Large intestine (tissue), 3 donors: ENCODE measurements at regions not wholly inside any gene's neighbourhood (a gene's known extent, or its start where the extent isn't known, plus 50 kb on each side); places are given as distances from the start of the nearest gene placed in this dataset.
A peak's percentile ranks its signal among the peaks of the same experiment; 100 is the strongest.
"Not testable (repeated sequence)": the region's sequence is repeated elsewhere in the genome, so short reads cannot be mapped to it uniquely, and the experiment has no call there.

Source experiments
- DNase-seq, 2 donors: peaks; one replicate each; pipeline versions ENCODE4 v3.0.0 to v3.0.0-alpha.2; 2013
- H3K27ac ChIP-seq: one replicate; pipeline ENCODE4 v1.5.1; 2013; ENCODE audit warnings: low read length
- H3K27me3 ChIP-seq: 2 replicates; pipeline ENCODE4 v1.6.1; 2013; ENCODE audit warnings: low read length; ENCODE audit not compliant: control insufficient read depth, insufficient read depth
- H3K36me3 ChIP-seq: 2 replicates; pipeline ENCODE4 v1.6.1; 2013; ENCODE audit warnings: low read length; ENCODE audit not compliant: control insufficient read depth, insufficient read depth
- H3K4me1 ChIP-seq: one replicate; pipeline ENCODE4 v1.6.1; 2013; ENCODE audit warnings: low read length; ENCODE audit not compliant: control insufficient read depth, insufficient read depth
- H3K4me3 ChIP-seq: one replicate; pipeline ENCODE4 v1.5.1; 2013; ENCODE audit warnings: low read length
- H3K9me3 ChIP-seq: one replicate; pipeline ENCODE4 v1.6.1; 2013; ENCODE audit warnings: mild to moderate bottlenecking, low read depth, low read length, moderate library complexity; ENCODE audit not compliant: control insufficient read depth
- WGBS: methylation state at CpG from one replicate; pipeline ENCODE4 v1.1.5; 2013; ENCODE audit warnings: low lambda C conversion rate; ENCODE audit not compliant: insufficient coverage; 5-methylcytosine and 5-hydroxymethylcytosine counted together

DNA sequence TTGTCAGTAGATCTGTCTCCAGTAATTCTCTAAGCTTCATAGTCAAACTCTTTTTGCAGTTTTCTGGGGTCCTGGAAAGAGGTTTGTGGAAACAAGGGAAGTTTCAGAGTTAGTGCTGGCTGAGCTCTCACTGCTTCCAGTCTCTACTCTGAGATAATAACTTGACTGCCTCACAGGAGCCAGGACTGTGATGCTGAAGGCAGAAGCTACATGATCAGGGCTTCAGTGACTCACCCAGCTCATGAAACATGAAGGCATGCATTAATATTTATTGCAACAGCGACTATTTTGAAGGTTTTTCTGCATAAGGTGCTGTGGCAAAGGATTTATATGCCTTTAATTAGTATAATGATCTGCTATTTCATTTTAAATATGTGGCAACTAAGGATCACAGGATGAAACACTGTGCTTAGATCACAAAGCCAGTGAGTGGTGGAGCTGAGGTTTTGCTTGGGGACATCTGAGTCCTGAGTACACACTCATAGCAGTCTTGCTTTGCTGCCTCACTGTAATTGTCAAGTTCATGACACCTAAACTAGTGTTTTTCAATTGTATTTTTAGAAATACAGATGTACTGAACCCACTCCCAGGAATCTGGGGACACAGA, 448.4 kb upstream of the GCFC2 start:
- no peak overlapping the region for H3K4me3 ChIP-seq
- H3K27me3 ChIP-seq = no peaks in the 10 kb centered on the region
- H3K27ac ChIP-seq = no peak overlapping the region
- no peaks in the 10 kb centered on the region for H3K36me3 ChIP-seq
- no peak for DNase-seq
- H3K9me3 ChIP-seq = no peaks in the 10 kb centered on the region
- WGBS = no CpG with 5 or more reads among the region's 1 CpG
- no peaks in the 10 kb centered on the region for H3K4me1 ChIP-seq

DNA sequence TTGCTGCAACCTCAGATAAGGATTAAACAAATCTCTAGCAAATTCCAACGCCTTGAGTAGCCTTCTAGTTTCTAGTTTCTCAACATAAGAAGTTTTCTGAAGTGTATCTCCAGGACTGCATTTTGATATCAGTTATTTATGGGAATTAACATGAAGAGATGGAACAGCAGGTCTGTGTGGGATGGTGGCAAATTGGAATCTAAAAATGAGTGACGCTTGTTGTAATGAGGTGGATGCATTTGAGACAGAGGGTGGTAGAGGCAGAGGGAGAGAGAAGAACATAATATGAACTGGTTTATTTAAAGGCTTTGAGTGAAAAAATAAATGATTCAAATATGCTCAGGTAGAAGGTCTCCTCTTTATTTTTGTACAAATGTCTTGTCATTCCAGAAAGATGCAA, 446.8 kb upstream of the GCFC2 start:
- no peaks in the 10 kb centered on the region for H3K27me3 ChIP-seq
- DNase-seq = no peak
- H3K4me3 ChIP-seq = no peak overlapping the region
- no peaks in the 10 kb centered on the region for H3K4me1 ChIP-seq
- no peaks in the 10 kb centered on the region for H3K9me3 ChIP-seq
- H3K27ac ChIP-seq = no peak overlapping the region
- H3K36me3 ChIP-seq = no peaks in the 10 kb centered on the region
- WGBS = 70% methylated on average over 2 of the region's 2 CpGs

DNA sequence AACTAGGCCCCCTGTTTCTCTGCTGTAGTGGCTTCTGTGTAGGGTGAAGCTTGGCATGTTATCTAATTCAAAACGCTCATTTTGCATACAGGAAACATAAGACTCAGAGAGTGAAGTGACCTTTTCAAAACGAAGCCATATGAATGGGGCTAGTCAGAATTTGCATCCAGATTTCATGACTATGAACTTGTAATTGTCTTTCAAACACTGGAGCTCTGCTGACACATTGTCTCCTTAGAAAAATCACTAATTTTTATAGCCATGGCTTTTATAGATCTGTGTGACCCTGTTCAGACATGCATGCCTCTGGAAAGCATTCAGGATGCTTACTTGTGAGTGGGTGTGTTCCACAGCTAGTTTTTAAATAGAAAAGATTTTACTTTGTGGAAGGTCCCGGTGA, 444.3 kb upstream of the GCFC2 start:
- no peak for DNase-seq
- Histone ChIP-seq H3K27me3 (no peaks in the 10 kb centered on the region), H3K9me3 (no peaks in the 10 kb centered on the region), H3K36me3 (no peaks in the 10 kb centered on the region), H3K4me3 (no peak overlapping the region), H3K27ac (no peak overlapping the region), H3K4me1 (no peaks in the 10 kb centered on the region)
- no CpG with 5 or more reads among the region's 3 CpGs for WGBS

DNA sequence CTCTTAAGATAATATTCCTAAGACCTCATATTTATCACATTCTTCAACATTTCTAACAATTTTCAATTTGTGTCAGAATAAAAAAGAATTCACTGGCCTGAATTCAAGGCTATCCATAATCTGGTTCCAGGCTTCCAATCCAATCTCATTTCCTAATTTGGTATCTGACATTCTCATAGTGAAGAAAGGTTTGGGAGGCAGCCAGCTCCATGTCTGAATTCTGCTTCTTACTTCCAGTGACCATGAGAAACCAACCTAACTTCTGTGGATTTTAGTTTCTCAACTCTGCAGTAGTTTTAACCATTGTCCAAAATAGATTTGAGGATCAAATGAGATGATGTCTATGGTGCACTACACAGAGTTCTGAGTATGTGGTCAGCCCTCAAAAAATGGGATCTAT, 439.1 kb upstream of the GCFC2 start:
- H3K36me3 ChIP-seq = no peaks in the 10 kb centered on the region
- no peak overlapping the region for H3K4me3 ChIP-seq
- H3K4me1 ChIP-seq = no peaks in the 10 kb centered on the region
- no peaks in the 10 kb centered on the region for H3K27me3 ChIP-seq
- DNase-seq = no peak
- no peak overlapping the region for H3K27ac ChIP-seq
- no peaks in the 10 kb centered on the region for H3K9me3 ChIP-seq

DNA sequence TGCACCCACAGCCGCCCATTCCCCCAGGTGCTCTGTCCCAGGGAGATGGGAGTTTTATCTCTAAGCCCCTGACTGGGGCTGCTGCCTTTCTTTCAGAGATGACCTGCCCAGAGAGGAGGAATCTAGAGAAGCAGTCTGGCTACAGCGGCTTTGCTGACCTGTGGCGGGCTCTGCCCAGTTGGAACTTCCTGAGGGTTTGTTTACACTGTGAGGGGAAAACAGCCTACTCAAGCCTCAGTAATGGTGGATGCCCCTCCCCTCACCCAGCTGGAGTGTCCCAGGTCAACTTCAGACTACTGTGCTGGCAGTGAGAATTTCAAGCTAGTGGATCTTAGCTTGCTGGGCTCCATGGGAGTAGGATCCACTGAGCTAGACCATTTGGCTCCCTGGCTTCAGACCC, 428.6 kb upstream of the GCFC2 start:
- not testable (repeated sequence) for H3K4me1 ChIP-seq, DNase-seq
- no CpG with 5 or more reads among the region's 3 CpGs for WGBS

DNA sequence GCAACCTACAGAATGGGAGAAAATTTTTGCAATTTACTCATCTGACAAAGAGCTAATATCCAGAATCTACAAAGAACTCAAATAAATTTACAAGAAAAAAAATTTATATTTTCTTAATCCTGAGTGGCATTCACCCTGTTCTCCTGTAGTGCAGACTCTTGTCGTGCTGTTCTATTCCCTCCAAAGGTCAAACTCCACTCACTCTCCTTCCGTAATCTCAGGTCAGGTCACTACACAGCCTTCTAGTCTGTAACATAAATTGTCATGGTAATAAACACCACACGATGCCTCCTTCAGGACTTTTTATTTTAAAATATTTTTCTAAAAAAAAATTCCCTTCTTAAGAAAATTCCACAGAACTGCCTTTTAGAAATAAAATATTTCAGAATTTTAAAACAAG, 417.9 kb upstream of the GCFC2 start:
- 12% methylated on average over 2 of the region's 3 CpGs for WGBS
- Histone ChIP-seq H3K27ac (peak overlapping the region; percentile 79), H3K4me3 (no peak overlapping the region), H3K4me1 (peaks cover 6% of the 10 kb centered on the region), H3K36me3 (no peaks in the 10 kb centered on the region), H3K9me3 (no peaks in the 10 kb centered on the region), H3K27me3 (no peaks in the 10 kb centered on the region)
- peak; percentile 61 to 79 for DNase-seq

More for the DNA sequence above, 428.6 kb upstream of the GCFC2 start:
- not testable (repeated sequence) for H3K9me3 ChIP-seq, H3K36me3 ChIP-seq, H3K27ac ChIP-seq, H3K4me3 ChIP-seq, H3K27me3 ChIP-seq

DNA sequence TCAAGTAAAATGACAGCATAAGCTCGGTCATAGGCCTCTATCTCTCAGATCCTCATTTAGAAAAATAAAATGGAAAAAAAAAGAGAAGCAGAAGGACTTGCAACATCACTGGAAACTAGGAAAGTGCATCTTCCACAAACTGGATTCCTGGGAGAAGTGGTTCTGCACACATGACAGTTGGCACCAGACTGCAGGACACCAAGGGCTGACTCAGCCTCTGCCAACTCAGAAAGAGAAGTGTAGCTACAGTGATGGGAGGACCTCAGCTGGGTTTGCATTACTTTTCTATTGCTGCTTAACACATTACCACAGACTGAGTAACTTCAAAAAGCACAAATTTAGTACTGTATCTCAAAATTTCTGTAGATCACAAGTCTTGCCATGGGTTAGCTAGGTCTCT, 409.5 kb upstream of the GCFC2 start:
- no peak for DNase-seq
- no peaks in the 10 kb centered on the region for H3K4me1 ChIP-seq
- WGBS = 71% methylated on average over 1 of the region's 1 CpG
- H3K9me3 ChIP-seq = no peaks in the 10 kb centered on the region
- no peak overlapping the region for H3K27ac ChIP-seq
- no peaks in the 10 kb centered on the region for H3K36me3 ChIP-seq
- no peaks in the 10 kb centered on the region for H3K27me3 ChIP-seq
- H3K4me3 ChIP-seq = no peak overlapping the region

DNA sequence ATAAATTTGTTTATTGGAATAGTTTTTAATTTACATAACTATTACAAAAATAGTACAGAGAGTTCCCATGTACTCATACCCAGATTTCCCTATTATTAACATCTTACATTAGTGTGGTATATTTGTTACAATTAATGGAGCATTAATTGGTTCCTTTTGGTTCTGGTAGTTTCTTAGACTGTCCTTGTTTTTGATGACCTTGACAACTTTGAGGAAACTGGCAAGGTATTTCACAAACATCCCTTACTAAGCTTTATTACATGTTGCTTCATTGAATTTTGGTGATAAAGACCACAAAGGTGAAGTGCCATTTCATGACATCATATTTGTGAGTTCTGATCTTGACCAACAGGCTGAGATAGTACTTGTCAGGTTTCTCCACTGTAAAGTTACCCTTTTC, 379.0 kb upstream of the GCFC2 start:
- Histone ChIP-seq H3K27ac (no peak overlapping the region), H3K4me1 (no peaks in the 10 kb centered on the region), H3K27me3 (no peaks in the 10 kb centered on the region), H3K36me3 (no peaks in the 10 kb centered on the region), H3K4me3 (no peak overlapping the region), H3K9me3 (no peaks in the 10 kb centered on the region)
- no peak for DNase-seq

DNA sequence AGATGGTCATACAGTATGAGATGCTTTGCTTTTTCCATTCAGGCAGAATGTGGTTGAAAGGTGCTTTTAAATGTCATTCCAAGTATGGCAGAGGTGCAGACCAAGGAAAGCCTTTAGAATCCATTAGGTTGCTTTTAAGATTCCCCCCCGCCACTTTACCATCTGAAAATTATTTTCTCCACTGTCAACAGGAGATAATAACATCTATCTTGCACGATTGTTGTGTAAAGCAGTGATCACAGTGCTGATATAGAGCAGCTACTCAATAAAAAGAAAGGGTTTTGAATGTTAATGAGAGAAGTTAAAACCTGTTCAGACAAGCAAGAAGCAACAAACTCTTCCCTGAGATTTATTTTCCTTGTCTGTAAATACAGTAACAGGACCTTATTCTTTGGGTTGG, 372.5 kb upstream of the GCFC2 start:
- no peaks in the 10 kb centered on the region for H3K36me3 ChIP-seq
- no CpG with 5 or more reads among the region's 2 CpGs for WGBS

DNA sequence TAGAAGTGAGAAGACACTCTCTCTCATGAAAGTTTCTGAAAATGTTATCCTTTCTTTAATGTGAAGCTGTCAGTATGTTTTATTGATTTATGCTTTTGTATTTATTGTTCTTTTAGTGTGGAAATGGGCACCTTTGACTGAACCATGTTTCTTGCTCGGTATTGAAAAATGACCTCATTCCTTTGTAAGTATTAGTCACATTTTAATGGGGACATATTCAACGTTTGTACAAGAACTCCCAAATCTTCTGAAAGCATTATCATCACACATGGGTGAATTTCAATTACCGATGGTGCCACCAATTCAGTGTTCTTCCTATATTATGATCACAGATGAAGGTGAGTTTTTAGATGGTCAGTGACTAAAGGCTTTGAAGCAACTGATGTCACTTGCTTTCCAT, 371.8 kb upstream of the GCFC2 start:
- DNase-seq = no peak
- Histone ChIP-seq H3K9me3 (no peaks in the 10 kb centered on the region), H3K36me3 (no peaks in the 10 kb centered on the region), H3K27me3 (no peaks in the 10 kb centered on the region), H3K27ac (no peak overlapping the region), H3K4me3 (no peak overlapping the region), H3K4me1 (no peaks in the 10 kb centered on the region)
- 80% methylated on average over 1 of the region's 3 CpGs for WGBS

More for the DNA sequence above, 372.5 kb upstream of the GCFC2 start:
- H3K27ac ChIP-seq = no peak overlapping the region
- no peaks in the 10 kb centered on the region for H3K27me3 ChIP-seq
- no peaks in the 10 kb centered on the region for H3K9me3 ChIP-seq
- no peak for DNase-seq
- H3K4me3 ChIP-seq = no peak overlapping the region
- no peaks in the 10 kb centered on the region for H3K4me1 ChIP-seq

DNA sequence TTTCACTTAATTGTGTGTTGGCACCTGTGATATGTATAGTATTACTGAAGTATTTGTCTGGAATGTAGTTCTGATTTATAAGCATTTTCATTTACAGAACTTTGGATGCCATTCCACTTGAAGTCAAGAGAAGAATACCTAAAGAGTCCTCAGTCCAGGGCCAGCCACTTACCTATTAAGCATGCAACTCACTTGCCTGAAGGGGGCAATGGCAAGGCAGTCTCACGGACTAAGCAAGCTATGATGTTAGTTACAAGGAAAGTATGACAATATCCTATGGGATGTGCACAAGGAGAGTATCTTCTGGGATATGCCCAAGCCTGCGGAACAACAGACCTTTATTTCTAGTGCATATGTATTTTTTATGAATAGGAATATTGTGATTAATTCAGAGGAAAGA, 369.4 kb upstream of the GCFC2 start:
- WGBS = 0% methylated on average over 1 of the region's 2 CpGs
- H3K4me3 ChIP-seq = no peak overlapping the region
- H3K4me1 ChIP-seq = no peaks in the 10 kb centered on the region
- DNase-seq = no peak
- no peak overlapping the region for H3K27ac ChIP-seq
- no peaks in the 10 kb centered on the region for H3K9me3 ChIP-seq
- no peaks in the 10 kb centered on the region for H3K27me3 ChIP-seq
- H3K36me3 ChIP-seq = no peaks in the 10 kb centered on the region
